H9 (cell line): ENCODE measurements at regions not wholly inside any gene's neighbourhood (a gene's known extent, or its start where the extent isn't known, plus 50 kb on each side); places are given as distances from the start of the nearest gene placed in this dataset.
A peak's percentile ranks its signal among the peaks of the same experiment; 100 is the strongest.

Experiments
- DNase-seq: peaks from one replicate; pipeline ENCODE4 v3.0.0-alpha.2; 2017
- H2AFZ ChIP-seq: one replicate; pipeline ENCODE4 v1.6.1; 2013; ENCODE audit warnings: mild to moderate bottlenecking, low read length, control low read depth, moderate library complexity
- H2AK5ac ChIP-seq: 2 replicates; pipeline ENCODE4 v1.6.1; 2013; ENCODE audit warnings: low read length, control low read depth, mixed read lengths; ENCODE audit not compliant: insufficient read length
- H2BK120ac ChIP-seq: one replicate; pipeline ENCODE4 v1.6.1; 2013; ENCODE audit warnings: low read depth, mild to moderate bottlenecking, low read length, control low read depth, inconsistent platforms; ENCODE audit not compliant: poor library complexity, severe bottlenecking
- H2BK12ac ChIP-seq: 2 replicates; pipeline ENCODE4 v1.6.1; 2013; ENCODE audit warnings: low read length, control low read depth, mixed read lengths, low read depth; ENCODE audit not compliant: insufficient read length
- H2BK15ac ChIP-seq: 2 replicates; pipeline ENCODE4 v1.6.1; 2013; ENCODE audit warnings: low read depth, low read length, control low read depth
- H2BK20ac ChIP-seq: one replicate; pipeline ENCODE4 v1.6.1; 2013; ENCODE audit warnings: low read depth, mild to moderate bottlenecking, low read length, control low read depth, inconsistent platforms; ENCODE audit not compliant: poor library complexity, severe bottlenecking
- H2BK5ac ChIP-seq: 2 replicates; pipeline ENCODE4 v1.6.1; 2013; ENCODE audit warnings: low read length, control low read depth, mixed read lengths; ENCODE audit not compliant: insufficient read length
- H3K14ac ChIP-seq: 2 replicates; pipeline ENCODE4 v1.6.1; 2013; ENCODE audit warnings: low read length, control low read depth; ENCODE audit not compliant: insufficient read depth
- H3K18ac ChIP-seq: 2 replicates; pipeline ENCODE4 v1.6.1; 2013; ENCODE audit warnings: low read depth, mild to moderate bottlenecking, mixed read lengths, low read length, control low read depth; ENCODE audit not compliant: insufficient read length
- H3K23ac ChIP-seq: 2 replicates; pipeline ENCODE4 v1.6.1; 2013; ENCODE audit warnings: low read length, control low read depth, mixed read lengths, low read depth; ENCODE audit not compliant: insufficient read length
- H3K23me2 ChIP-seq: 2 replicates; pipeline ENCODE4 v1.6.1; 2013; ENCODE audit warnings: low read depth, mild to moderate bottlenecking, mixed read lengths, low read length, control low read depth; ENCODE audit not compliant: insufficient read length, poor library complexity, severe bottlenecking
- H3K27ac ChIP-seq: 2 replicates; pipeline ENCODE4 v1.5.1; 2013; ENCODE audit warnings: low read length, control low read depth, mixed read lengths, low read depth; ENCODE audit not compliant: insufficient read length
- H3K27me3 ChIP-seq: 2 replicates; pipeline ENCODE4 v1.6.1; 2013; ENCODE audit warnings: low read length, control low read depth, inconsistent platforms; ENCODE audit not compliant: insufficient read depth
- H3K4ac ChIP-seq: 2 replicates; pipeline ENCODE4 v1.6.1; 2013; ENCODE audit warnings: low read depth, mild to moderate bottlenecking, control low read depth, inconsistent platforms, low read length, moderate library complexity
- H3K4me1 ChIP-seq: 2 replicates; pipeline ENCODE4 v1.6.1; 2013; ENCODE audit warnings: low read length, control low read depth, inconsistent platforms; ENCODE audit not compliant: insufficient read depth
- H3K4me2 ChIP-seq: 2 replicates; pipeline ENCODE4 v1.6.1; 2013; ENCODE audit warnings: low read length, control low read depth, mixed read lengths; ENCODE audit not compliant: insufficient read length, insufficient read depth
- H3K56ac ChIP-seq: 2 replicates; pipeline ENCODE4 v1.6.1; 2013; ENCODE audit warnings: low read depth, mild to moderate bottlenecking, mixed read lengths, low read length, control low read depth; ENCODE audit not compliant: insufficient read length
- H3K79me1 ChIP-seq: 2 replicates; pipeline ENCODE4 v1.6.1; 2013; ENCODE audit warnings: low read depth, mild to moderate bottlenecking, moderate library complexity, low read length, control low read depth, inconsistent platforms; ENCODE audit not compliant: insufficient read depth, poor library complexity, severe bottlenecking
- H3K79me2 ChIP-seq: 2 replicates; pipeline ENCODE4 v1.6.1; 2013; ENCODE audit warnings: low read length, control low read depth, inconsistent platforms; ENCODE audit not compliant: insufficient read depth
- H3K9ac ChIP-seq: 2 replicates; pipeline ENCODE4 v1.6.1; 2013; ENCODE audit warnings: low read length, control low read depth, mixed read lengths; ENCODE audit not compliant: insufficient read length; ENCODE audit errors: extremely low read depth
- H3K9me3 ChIP-seq: one replicate; pipeline ENCODE4 v1.6.1; 2013; ENCODE audit warnings: low read depth, low read length, inconsistent platforms; ENCODE audit not compliant: control insufficient read depth
- H3T11ph ChIP-seq: one replicate; pipeline ENCODE4 v1.6.1; 2013; ENCODE audit warnings: mild to moderate bottlenecking, low read length, control low read depth, inconsistent platforms
- H4K20me1 ChIP-seq: one replicate; pipeline ENCODE4 v1.6.1; 2013; ENCODE audit not compliant: control insufficient read depth, insufficient read length, insufficient read depth
- H4K5ac ChIP-seq: 2 replicates; pipeline ENCODE4 v1.6.1; 2013; ENCODE audit warnings: low read depth, mild to moderate bottlenecking, mixed read lengths, low read length, control low read depth; ENCODE audit not compliant: insufficient read length
- H4K8ac ChIP-seq: replicated peaks from 2 replicates; pipeline ENCODE4 v1.6.1; 2013; ENCODE audit warnings: low read length, control low read depth, mixed read lengths, low read depth; ENCODE audit not compliant: insufficient read length
- H4K91ac ChIP-seq: 2 replicates; pipeline ENCODE4 v1.6.1; 2013; ENCODE audit warnings: low read depth, mild to moderate bottlenecking, moderate library complexity, mixed read lengths, low read length, control low read depth; ENCODE audit not compliant: insufficient read length
- H3K27ac Mint-ChIP-seq, 3 experiments: 2 replicates in 2 of 3; 3 replicates in 1 of 3; pipeline ENCODE4 v1.8.0; 2020 to 2021; ENCODE audit warnings: mixed read lengths in 3 of 3, mild to moderate bottlenecking in 1 of 3, moderate library complexity in 1 of 3
- H3K27me3 Mint-ChIP-seq: 2 replicates; pipeline ENCODE4 v1.8.0; 2021; ENCODE audit warnings: low read depth, mild to moderate bottlenecking, moderate library complexity, mixed read lengths
- H3K36me3 Mint-ChIP-seq, 3 experiments: 2 replicates in 2 of 3; 3 replicates in 1 of 3; pipeline ENCODE4 v1.8.0; 2020 to 2021; ENCODE audit warnings: low read depth in 3 of 3, mixed read lengths in 3 of 3; ENCODE audit not compliant: insufficient read depth in 1 of 3
- H3K4me1 Mint-ChIP-seq, 2 experiments: 2 replicates each; pipeline ENCODE4 v1.8.0; 2020; ENCODE audit warnings: mixed read lengths in 2 of 2
- H3K4me3 Mint-ChIP-seq, 2 experiments: 2 replicates in 1 of 2; 3 replicates in 1 of 2; pipeline ENCODE4 v1.8.0; 2020 to 2021; ENCODE audit warnings: mild to moderate bottlenecking in 2 of 2, mixed read lengths in 2 of 2, moderate library complexity in 1 of 2
- H3K9me3 Mint-ChIP-seq, 2 experiments: 2 replicates in 1 of 2; 3 replicates in 1 of 2; pipeline ENCODE4 v1.8.0; 2020; ENCODE audit warnings: mild to moderate bottlenecking in 2 of 2, mixed read lengths in 2 of 2, moderate library complexity in 1 of 2
- CTCF ChIP-seq: fragments of 200-600 bp; sonication (generic); conservative IDR thresholded peaks from 3 replicates; pipeline ENCODE4 v1.8.0; 2021; ENCODE audit warnings: antibody characterized with exemption, mild to moderate bottlenecking
- WGBS: extraction: QIAGEN DNeasy Blood & Tissue Kit; methylation state at CpG from one replicate; pipeline ENCODE4 v1.1.7; 2013; ENCODE audit warnings: missing lambda C conversion rate, low lambda C conversion rate, mixed read lengths; ENCODE audit not compliant: insufficient read length; ENCODE audit errors: extremely low coverage; 5-methylcytosine and 5-hydroxymethylcytosine counted together

- no peaks in the 10 kb centered on the region for H3K23me2 ChIP-seq
- H2BK12ac ChIP-seq, result no peak overlapping the region
- no peak overlapping the region for H2BK5ac ChIP-seq
- H3K36me3 Mint-ChIP-seq, result no peaks in the 10 kb centered on the region; a peak in 1 of 7 replicates
- no CpG with 5 or more reads among the region's 1 CpG for WGBS
- no peak overlapping the region for H3T11ph ChIP-seq
- no peaks in the 10 kb centered on the region for H3K4me1 ChIP-seq
- no peak overlapping the region for H2AK5ac ChIP-seq
- H2BK120ac ChIP-seq, result no peak overlapping the region
- peak overlapping the region in 1 of 3 experiments; percentile 63; a peak in 1 of 7 replicates for H3K27ac Mint-ChIP-seq
- no peaks in the 10 kb centered on the region for H3K79me1 ChIP-seq
- no peak overlapping the region for H3K14ac ChIP-seq
- no peak overlapping the region for H4K5ac ChIP-seq
- no peak overlapping the region for H2BK20ac ChIP-seq
- H3K9me3 ChIP-seq, result no peaks in the 10 kb centered on the region
- H3K23ac ChIP-seq, result no peak overlapping the region
- no peak overlapping the region for H3K56ac ChIP-seq
- no peak overlapping the region for H2BK15ac ChIP-seq
- H3K27me3 Mint-ChIP-seq, result peaks cover 12% of the 10 kb centered on the region
- no peak overlapping the region for H3K4me3 Mint-ChIP-seq
- peaks cover under 1 to 3% of the 10 kb centered on the region in 2 experiments; a peak in 1 of 5 replicates for H3K9me3 Mint-ChIP-seq
- H3K4me1 Mint-ChIP-seq, result peaks cover 16 to 26% of the 10 kb centered on the region in 2 experiments
- no peak overlapping the region for H4K91ac ChIP-seq
- H3K27ac ChIP-seq, result no peak overlapping the region
- H3K27me3 ChIP-seq, result no peaks in the 10 kb centered on the region
- H3K9ac ChIP-seq, result no peak overlapping the region
- H3K4me2 ChIP-seq, result no peak overlapping the region
- H3K79me2 ChIP-seq, result no peaks in the 10 kb centered on the region
- no peak overlapping the region for H2AFZ ChIP-seq
- peak; percentile 26; the same call in 2 of the 3 replicates for TF ChIP-seq CTCF
- H4K8ac ChIP-seq, result no peak overlapping the region
- no peak overlapping the region for H3K4ac ChIP-seq
- no peaks in the 10 kb centered on the region for H4K20me1 ChIP-seq
- DNase-seq, result no peak
- no peak overlapping the region for H3K18ac ChIP-seq
Measured at GRCh38 chr10:20714979-20715378, 182.1 kb downstream of the NEBL start.
